HG02970 (cell line): ENCODE measurements at regions not wholly inside any gene's neighbourhood (a gene's known extent, or its start where the extent isn't known, plus 50 kb on each side); places are given as distances from the start of the nearest gene placed in this dataset.

ENCODE experiments used
- ATAC-seq: cut with Tn5 transposase; IDR thresholded peaks from one replicate; pipeline ENCODE4 v1.9.1; 2021; ENCODE audit warnings: mild to moderate bottlenecking, moderate library complexity, moderate number of reproducible peaks; ENCODE audit not compliant: unreplicated experiment, low FRiP score

DNA sequence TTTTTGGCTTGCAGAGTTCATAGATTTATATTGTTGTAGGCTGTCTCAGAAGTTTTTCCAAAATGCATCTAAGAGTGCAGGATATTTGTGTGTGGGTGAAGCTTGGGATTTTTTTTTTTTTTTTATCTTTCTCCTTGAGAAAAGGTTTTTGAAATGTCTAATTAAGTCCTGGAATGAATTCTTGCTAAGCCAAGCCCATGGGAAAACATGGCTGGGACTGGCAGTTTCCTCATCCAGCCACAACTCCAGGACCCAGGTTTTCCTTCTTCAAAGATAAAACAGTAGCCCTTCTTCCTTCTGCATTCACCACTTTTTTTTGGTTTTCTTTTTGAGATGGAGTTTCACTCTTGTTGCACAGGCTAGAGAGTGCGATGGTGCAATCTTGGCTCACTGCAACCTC lies 242.5 kb upstream of the JAG1 start:
- no peak for ATAC-seq

DNA sequence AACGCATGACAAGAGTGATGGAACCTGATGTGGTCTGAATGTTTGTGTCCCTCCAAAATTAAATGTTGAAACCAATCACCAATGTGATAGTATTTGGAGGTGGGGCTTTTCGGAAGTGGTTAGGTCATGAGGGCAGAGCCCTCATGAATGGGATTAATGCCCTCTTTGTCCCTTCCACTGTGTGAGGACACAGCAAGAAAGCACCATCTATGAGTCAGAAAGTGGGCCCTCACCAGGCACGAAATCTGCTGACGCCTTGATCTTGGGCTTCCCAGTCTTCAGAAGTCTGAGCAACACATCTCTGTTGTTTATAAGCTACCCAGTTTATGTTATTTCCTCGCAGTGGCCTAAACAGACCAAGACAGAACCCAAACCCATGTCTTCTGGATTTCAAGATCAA lies 244.0 kb upstream of the JAG1 start:
- no peak for ATAC-seq

DNA sequence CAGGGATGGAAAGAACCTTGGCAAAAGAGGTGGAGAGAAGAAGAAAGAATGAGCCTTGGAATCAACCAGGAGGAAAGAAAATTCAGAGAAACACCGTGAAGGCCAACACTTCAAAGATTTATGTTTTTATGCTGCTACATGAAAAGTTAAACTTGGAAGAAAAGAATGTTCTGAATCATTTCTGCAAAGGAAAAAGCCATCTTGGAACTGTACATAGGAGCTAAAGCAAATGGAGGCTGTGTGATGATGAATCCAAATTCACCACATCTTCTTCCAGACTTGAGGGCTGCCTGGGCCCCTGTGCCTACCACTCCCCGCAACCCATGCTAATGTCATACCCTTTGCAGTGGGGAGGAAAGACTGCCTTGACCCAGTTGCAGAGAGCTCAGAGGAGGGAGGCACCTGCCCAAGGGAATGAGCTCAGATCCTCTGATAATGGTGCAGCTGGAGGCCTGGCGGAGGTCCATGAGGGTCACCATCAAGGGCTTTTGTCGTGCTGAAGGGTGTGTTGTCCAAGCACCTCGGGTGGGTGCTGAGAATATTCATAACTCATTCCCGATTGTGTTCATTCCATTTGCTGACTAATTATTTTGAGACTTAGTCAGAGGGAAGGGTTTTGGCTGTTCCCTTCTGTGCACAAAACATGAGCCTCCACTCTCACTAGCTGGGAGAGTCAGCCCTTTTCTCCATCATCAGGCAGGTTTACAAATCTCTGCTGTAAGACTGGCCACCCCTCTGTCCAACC lies 245.8 kb upstream of the JAG1 start:
- ATAC-seq, result no peak

DNA sequence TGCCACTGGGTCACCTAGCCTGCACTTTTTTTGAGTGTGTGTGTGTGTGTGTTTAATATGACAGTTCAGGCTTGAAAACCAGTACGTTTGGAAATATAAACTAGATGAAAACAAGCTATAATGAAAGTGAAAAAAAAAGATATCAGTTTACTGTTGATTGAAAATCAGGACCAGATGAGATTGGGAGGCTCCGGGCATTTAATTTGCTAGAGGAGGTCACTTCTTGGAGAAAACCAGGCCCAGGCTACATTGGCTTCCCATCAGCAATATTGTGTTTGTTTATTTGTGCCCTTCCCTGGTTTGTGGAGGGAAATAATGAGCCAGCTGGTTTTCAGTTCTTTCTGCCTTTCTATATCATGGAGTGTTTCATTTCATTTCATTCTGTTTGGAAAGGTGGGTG lies 246.6 kb upstream of the JAG1 start:
- ATAC-seq, result no peak

DNA sequence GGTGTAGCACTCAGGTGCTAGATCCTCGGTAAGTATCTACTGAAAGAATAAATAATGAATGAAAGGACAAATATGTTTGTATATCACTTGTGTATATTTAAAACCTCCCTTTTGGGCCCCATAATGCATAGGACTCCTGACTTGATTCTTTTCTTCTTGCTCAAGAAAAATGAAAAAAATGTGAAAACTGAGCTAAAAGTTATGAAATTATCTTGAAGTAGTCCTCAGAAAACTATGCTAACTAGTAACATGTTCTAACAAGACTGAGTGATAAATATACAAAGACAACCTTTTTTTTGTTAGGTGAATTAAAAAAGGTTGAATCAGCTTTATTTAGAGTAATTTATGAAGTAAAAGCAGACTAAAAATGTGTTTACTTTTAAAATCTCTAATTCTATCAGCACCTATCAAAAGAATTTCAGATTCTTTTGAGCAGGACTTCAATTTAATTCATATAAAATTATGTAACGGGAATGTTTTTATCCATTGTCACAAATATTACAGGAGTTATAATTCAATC lies 247.8 kb upstream of the JAG1 start:
- ATAC-seq, result no peak

DNA sequence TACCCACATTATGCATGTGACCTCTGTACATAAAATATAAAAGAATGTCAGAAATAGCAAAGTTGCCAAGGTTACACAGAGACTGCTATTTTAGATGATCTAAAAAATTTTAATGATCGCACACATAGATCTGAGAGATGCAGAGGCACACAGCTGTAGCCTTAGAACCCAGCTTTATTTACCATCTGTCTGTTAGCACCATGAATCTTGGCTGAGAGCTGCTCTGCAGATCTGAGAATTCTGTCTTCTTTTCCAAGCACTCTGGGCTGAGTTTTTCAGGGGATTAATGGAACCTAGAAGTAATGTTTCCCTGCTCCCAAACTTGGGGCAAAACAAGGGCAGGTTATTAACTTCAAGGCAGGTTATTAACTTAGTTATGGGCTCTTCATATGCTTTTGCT lies 248.7 kb upstream of the JAG1 start:
- ATAC-seq, result no peak

DNA sequence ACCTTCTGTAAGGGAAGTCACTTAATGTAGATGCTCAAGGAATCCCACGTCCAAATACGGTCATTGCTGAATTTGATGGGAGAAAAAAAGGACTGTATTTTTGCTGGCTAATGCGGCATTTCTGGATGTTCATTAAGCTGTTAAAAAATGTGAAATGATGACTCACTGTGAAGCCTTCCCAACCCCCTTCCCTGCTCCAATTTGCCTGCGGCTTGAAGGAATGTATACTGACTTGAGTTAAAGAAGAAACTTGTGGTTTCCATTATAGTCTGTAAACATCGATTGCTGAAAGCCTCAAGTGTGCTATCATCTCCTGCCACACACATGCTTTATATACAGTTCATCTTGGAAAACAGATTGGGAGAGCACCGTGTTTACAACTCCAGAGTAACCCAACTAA lies 249.1 kb upstream of the JAG1 start:
- no peak for ATAC-seq

DNA sequence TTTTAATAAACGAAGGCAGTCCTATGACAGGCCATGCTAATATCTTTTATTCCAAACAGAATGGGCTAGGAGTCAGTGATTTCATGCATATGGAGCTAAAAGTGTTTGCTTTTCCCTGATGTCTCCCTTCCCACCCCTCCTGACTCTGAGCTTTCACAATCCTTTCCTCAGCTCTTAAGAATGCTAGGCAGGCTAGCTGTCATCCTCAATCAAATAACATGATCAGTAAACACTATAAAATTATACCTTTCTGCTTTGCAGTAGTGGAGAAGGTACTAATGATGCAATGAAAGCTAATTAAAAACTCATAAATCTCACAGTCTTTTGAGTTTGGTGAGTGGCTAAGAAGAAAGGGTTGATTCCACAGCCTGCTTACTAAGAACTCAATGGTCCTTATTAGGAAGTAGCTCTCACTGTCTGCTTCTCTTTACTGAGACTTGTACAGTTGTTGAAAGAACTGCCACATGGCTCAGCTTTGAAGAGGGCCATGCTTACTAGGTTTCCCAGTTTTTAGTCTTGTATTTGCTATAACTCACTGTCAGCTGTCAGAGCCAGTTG lies 250.9 kb upstream of the JAG1 start:
- ATAC-seq, result no peak

DNA sequence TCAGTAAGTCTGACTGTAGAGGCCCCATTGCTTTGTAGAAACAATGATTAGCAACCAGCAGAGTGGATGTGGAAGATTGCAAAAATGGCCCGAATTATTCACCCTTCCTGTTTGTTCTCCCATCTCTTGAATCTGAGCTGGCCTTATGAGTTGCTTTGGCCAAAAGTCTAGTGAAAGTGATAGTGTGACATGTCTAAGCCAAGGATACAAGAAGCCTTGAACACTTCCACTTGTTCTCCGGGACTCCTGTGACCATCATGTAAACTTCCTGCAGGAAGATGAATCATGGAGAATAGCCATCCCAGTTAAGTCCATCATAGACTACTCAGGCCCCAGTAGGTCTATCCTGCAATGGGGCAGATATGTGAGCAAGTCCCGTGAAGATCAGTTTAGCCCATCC lies 252.0 kb upstream of the JAG1 start:
- no peak for ATAC-seq

DNA sequence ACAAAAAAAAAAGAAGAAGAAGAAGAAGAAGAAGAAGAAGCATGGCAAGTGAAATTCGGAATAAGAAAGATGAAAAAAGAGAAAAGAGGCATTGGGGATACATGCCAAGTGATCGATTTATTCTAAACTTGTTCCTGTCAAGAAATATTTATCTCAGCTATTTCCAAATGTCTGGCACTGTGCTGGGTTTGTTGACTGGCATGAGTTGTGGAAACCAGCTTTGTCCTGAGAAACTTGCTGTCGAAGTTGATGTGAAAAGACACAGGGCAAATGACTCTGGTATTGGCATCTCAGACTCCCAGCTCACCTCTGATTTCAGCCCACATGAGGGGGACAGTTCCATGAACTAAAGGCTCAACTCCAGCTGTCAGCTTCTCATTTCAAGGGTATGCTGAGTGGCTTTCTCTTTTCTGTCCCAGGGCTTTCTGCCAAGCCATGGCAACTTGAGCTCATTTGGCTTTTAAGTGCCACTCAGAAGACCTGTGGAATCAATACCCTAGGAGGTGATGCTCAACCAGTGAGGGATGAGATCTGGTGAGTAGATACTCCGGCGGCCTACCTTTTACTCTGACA lies 253.3 kb upstream of the JAG1 start:
- no peak for ATAC-seq

DNA sequence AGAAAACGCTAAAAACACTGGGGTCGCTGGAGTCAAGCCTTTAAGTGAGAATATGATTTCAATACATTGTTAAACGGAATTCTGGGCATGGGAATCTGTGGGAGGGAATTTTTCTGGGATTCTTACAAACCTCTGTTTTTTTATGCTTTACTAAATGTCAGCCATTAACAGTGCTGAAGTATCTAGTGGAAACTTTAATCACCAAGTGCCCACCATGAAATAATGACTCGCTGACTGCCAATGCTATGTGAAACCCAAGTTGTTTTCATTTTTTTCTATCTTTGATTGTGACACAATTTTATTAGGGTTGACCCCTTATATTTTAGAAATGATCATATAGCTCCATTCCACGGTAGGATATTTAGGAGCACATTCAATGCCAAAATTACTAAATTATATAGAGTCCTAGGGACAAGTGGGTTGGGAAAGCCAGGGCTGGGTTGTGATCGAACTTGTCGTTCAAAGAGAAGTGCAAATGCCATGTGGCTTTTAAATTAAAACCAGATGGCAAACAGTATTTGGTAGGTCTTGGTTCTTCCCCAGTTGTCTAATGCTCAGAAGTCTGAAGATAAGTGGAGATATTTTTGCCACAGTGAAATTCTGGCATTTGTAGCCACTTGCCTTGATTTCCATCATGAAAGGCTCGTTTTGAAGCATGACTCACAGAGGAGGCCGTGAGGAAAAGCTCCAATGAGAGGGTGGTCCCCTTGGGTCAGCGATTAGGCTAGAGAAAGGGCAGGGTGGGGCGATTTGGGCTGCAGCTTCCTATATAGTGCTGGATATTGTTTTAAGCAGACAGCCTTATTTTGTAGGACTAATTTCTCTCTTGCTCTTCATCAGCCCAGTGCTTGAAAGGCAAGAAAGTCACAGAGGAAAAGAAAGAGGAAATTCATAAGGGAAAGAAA lies 254.4 kb upstream of the JAG1 start:
- no peak for ATAC-seq

DNA sequence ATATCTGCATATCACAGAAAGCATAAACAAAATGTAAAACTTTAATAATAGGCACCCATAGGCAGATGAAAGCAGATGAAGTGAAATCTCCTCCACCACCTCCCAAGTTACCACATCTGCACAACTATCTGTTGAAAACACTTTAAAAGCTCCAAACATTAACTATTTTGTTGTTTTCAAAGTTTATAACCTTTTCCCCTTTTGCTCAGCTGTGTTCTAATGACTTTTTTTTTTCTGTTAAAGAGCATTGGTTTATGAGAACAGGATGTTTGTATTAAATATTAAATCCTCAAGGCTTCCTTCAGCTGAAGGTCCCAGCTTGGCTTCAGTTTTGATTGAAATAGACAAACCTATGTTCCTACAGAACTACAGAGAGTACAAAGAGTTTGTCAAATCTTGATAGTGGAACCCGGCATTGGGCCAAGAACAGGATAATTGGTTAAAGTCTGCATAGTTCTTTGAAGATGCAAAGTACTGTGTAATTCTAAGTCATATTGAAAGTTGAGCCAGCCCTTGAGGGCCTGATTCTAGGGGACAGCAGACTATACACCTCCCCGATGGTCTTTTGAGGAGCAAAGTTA lies 255.1 kb upstream of the JAG1 start:
- no peak for ATAC-seq

DNA sequence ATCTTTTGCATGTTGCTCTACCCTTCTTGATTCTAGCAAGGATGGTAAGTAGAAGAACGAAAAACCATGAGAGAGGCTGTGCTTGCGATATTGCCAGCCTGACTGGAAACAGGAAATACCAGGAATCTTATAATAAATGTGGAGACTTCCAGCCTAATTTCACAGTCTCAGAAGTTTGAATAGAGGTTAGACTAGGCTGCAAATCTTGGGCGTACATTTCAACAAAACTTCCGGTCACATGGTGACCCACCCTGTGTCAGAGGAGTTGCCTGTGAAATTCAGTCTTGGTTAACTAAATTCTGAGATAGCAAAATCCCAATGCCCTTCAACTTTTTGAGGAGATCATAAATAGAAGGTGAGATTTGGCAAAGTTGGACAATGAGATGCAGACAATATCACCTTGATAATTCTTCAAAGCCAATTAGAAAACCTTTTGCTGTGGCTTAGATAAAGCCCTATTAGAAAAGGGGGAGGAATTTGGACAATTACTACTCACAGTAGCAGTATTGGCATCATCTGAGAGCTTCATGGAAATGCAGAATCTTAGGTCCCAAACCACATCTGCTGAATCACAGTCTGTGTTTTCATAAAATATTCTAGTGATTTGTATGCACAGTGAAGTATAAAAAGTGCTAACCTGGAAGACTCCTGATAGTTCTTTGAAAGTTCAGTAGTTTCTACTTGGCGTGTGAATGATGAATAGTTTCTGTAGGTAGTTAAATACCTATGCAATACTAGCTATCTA lies 262.0 kb upstream of the JAG1 start:
- no peak for ATAC-seq

DNA sequence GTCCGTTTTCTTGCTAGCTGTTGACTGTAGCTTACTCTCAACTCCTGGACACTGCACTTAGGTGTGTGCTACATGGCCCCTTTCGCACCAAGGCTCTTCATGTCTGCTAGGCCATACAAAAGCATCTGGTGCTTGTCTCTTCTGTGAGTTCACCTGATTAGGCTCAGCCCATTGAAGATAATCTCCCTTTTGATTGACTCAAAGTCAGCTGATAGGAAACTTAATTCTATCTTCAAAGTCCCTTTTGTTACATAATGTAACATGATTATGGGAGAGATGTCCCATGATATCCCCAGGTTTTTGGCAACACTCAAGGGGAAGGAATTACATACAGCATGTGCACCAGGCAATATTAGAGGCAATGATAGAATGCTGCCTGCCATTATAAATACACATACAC lies 263.0 kb upstream of the JAG1 start:
- ATAC-seq, result no peak

DNA sequence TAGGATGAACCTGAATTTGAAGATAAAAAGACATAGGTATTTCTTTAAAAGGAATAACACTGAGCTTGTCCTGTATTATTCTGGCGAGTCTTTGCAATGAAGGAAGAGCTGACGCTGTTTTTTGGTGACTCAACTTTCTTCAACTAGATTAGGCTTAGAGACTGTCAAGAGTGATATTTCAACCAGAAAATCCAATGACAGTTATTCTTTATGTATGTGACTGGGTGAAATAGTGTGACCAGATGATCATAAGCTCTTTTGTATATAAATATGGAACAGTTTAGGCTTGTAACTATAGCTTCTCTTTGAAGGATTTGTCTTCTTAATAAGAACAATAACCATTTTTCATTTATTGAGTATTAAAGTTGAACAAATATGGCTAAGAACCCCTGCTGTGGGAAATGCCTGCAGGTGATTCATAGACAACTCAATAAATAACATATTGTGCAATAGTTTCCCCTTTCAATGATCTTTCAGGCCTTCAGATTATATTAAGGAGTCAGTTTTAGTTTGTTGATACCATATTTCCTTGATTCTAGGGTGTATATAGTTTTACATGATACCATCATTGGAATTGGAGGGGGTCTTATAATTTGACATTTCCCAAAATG lies 265.6 kb upstream of the JAG1 start:
- ATAC-seq, result no peak

DNA sequence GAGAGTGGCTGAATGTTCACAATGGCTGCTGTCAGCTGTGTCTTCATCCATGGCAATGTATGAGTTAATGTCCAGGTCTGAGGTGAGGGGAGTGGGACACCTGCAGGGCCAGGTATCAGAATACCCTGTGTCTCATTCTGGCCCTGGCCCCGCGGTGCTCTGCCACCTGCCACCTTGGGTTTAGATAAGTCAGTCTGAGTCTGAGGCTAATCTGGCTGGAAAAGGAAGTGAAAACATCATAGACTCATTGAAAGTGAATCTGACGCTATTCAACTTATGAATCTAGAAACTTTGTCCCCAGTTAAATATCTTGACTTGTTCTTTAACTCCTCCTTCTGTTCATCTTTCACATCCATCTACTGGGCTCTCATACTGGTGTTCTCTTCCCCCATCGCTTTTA lies 267.1 kb upstream of the JAG1 start:
- peak; percentile 94 for ATAC-seq

DNA sequence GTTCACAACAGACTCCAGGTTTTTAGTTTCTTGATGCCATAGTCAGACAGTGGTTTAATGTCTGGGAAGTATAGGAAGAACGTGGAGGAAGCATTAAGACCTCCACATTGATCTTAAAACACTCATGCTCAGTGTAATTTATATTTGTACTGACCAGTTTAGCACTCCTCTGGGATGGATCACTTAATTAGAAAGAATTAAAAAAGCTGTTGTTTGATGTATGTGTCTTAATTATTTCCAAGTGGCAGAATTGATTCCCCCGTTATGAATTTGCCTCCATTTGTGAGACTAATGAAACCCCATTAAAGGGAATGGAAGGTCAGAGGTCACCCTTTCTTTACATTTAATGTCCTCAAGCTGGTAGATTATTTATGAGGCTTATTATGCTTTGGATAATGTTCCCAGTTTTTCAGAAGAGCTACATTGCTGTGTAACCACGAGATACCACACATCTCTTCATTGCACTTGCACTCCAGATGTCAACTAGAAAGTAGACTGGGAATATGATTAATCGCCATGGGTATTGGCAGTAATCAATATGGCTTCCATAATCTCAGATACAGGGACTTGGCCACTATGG lies 270.0 kb upstream of the JAG1 start:
- ATAC-seq, result no peak

DNA sequence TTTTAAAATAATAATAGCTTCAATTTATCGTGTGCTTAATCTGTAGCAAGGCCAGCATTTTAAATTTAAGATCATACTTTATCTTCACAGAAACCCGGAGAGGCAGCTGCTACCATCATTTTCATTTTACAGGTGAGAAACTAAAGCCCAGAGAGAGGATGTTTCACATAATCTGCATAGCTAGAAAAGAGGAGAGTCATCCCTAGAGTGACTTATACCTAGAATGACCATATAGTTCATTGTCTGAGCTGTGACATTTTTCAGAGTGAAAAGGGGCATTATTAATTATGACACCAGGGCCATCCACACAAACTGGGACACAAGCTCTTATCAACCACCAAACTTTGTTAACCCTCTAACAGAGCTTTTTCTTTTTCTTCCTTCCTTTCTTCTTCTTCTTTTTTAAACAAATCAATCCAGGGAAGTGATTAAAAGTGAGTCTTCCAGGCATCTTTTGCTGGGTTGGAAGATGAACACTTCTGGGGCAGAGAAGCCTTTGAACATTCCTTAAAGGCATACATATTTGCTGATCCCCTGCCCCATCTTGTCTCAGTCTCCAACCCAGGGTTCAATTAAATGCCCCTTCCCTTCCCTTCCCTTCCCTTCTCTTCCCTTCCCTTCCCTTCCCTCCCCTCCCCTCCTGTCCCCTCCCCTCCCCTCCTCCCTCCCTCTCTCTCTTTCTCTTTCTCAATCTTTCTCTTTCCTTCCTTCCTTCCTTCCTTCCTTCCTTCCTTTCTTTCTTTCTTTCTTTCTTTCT lies 272.5 kb upstream of the JAG1 start:
- ATAC-seq, result no peak

DNA sequence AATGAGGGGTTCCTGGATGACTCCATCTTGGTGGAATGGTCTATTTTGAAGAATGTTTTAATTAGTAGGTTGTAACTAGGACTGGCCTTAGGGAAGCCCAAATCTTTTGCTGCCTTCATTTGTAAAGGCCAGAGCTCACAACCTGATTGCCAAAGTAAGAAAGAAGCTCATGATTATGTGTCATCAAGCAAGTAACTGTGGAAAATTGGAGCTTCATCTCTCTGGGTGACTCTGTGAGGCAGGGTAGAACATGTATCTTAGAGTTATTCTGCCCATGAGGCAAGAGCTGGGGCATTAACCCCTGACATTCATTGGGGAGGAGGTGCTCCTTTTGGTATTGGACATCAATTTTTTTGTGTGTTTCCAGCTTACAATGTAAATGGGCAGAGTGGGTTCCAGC lies 273.9 kb upstream of the JAG1 start:
- ATAC-seq, result no peak
